ENCODE measurements at regions not wholly inside any gene's neighbourhood (a gene's known extent, or its start where the extent isn't known, plus 50 kb on each side); places are given as distances from the start of the nearest gene placed in this dataset.

DNA sequence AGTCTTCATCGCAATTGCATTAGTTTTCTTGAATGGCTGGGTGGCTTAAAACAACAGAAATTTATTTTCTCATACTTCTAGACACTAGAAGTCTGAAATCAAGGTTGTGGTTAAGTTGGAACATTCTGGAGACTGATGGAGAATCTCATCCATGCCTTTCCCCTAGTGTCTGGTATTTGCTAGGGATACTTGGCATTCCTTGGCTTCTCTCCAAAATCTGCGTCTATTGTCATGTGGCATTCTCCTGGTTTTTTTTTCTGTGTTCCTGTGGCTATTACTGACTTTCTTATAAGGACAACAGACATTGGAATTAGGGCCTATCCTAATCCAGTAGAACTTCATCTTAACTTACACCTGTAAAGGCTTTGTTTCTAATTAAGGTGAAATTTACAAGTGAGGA lies 272.8 kb upstream of the EPHA5 start:
- Histone ChIP-seq H3K4me1 (no peaks in the 10 kb centered on the region), H3K36me3 (no peaks in the 10 kb centered on the region), H3K27me3 (no peaks in the 10 kb centered on the region), H3K27ac (no peak overlapping the region), H3K4me3 (no peak overlapping the region), H3K9me3 (no peaks in the 10 kb centered on the region)
- WGBS, 2 donors = 49 to 64% methylated on average over 2 of the region's 2 CpGs
- no peak for TF ChIP-seq POLR2A (IDR thresholded peaks at IDR 0.05)
- TF ChIP-seq, protein P1, sequence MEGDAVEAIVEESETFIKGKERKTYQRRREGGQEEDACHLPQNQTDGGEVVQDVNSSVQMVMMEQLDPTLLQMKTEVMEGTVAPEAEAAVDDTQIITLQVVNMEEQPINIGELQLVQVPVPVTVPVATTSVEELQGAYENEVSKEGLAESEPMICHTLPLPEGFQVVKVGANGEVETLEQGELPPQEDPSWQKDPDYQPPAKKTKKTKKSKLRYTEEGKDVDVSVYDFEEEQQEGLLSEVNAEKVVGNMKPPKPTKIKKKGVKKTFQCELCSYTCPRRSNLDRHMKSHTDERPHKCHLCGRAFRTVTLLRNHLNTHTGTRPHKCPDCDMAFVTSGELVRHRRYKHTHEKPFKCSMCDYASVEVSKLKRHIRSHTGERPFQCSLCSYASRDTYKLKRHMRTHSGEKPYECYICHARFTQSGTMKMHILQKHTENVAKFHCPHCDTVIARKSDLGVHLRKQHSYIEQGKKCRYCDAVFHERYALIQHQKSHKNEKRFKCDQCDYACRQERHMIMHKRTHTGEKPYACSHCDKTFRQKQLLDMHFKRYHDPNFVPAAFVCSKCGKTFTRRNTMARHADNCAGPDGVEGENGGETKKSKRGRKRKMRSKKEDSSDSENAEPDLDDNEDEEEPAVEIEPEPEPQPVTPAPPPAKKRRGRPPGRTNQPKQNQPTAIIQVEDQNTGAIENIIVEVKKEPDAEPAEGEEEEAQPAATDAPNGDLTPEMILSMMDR (IDR thresholded peaks at IDR 0.05) = no peak
- TF ChIP-seq POLR2AphosphoS5 (IDR thresholded peaks at IDR 0.05) = no peak
- TF ChIP-seq EP300 (IDR thresholded peaks at IDR 0.05) = no peak
- no peak for DNase-seq
- intact Hi-C loops (cut with DNase I) = no loop called here

DNA sequence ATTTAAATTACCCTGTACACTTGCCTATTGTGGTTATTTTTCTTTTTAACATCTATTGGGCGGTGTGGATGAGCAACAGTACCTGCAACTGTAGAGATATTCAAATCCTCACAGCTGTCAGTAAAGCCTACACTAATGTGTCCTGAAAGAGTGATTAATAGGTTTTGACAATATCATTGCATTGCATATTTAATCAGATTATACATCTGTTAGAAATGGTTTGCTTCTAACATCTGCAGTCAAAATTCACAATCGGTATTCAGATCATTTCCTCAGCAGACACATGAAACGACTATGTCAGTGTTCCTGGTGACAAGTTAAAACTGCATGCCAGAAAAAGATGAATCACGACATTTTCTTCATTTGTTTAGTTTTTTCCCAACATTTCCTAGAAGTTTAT lies 254.6 kb upstream of the EPHA5 start:
- intact Hi-C loops (cut with DNase I) = no loop called here

DNA sequence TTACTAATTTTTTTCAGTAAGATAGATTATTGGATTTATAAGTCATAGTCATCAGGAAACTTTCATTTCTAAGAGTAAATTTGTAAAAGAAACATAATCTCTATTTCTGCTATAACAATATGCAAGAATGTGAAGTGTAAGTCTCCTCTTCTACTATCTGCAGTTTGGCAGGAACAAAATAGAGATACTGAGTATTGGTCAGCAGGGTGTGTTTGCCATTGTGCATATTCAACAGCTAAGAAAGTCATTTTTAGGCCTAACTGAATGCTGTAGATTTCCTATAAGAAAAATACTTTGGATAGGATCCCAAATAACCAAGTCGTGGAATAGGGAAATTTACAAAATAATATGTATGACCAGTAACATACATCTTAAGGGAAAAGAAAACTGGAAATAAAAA lies 253.3 kb upstream of the EPHA5 start:
- TF ChIP-seq, protein P1 (IDR thresholded peaks at IDR 0.05) = no peak
- no peak for TF ChIP-seq EP300 (IDR thresholded peaks at IDR 0.05)
- TF ChIP-seq POLR2AphosphoS5 (IDR thresholded peaks at IDR 0.05) = no peak
- no peak for TF ChIP-seq POLR2A (IDR thresholded peaks at IDR 0.05)
- DNase-seq = no peak
- WGBS, 2 donors = 9 to 34% methylated on average over 1 of the region's 1 CpG
- no peaks in the 10 kb centered on the region for H3K27me3 ChIP-seq
- H3K4me1 ChIP-seq = no peaks in the 10 kb centered on the region
- H3K36me3 ChIP-seq = no peaks in the 10 kb centered on the region
- intact Hi-C loops (cut with DNase I) = no loop called here
- no peaks in the 10 kb centered on the region for H3K9me3 ChIP-seq
- H3K27ac ChIP-seq = no peak overlapping the region
- H3K4me3 ChIP-seq = no peak overlapping the region

More for the DNA sequence above, 254.6 kb upstream of the EPHA5 start:
- no peaks in the 10 kb centered on the region for H3K9me3 ChIP-seq
- 69 to 72% methylated on average over 4 of the region's 4 CpGs for WGBS, 2 donors
- TF ChIP-seq POLR2A (IDR thresholded peaks at IDR 0.05) (no peak), EP300 (IDR thresholded peaks at IDR 0.05) (no peak), POLR2AphosphoS5 (IDR thresholded peaks at IDR 0.05) (no peak)
- TF ChIP-seq, protein P1 (IDR thresholded peaks at IDR 0.05) = no peak
- no peaks in the 10 kb centered on the region for H3K27me3 ChIP-seq
- DNase-seq = no peak
- no peak overlapping the region for H3K4me3 ChIP-seq
- no peaks in the 10 kb centered on the region for H3K4me1 ChIP-seq
- no peaks in the 10 kb centered on the region for H3K36me3 ChIP-seq
- H3K27ac ChIP-seq = no peak overlapping the region

DNA sequence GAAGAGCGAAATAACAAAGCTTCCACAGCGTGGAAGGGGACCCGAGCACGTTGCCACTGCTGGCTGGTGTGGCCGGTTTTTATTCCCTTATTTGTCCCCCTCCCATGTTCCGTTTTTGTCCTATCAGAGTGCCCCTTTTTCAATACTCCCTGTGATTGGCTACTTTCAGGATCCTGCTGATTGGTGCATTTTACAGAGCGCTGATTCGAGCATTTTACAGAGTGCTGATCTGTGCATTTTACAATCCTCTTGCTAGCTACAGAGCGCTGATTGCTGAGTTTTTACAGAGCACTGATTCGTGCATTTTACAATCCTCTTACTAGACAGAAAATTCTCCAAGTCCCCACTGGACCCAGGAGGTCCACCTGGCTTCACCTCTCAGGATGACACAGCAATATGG lies 250.9 kb upstream of the EPHA5 start:
- no peaks in the 10 kb centered on the region for H3K4me1 ChIP-seq
- 82 to 89% methylated on average over 10 of the region's 10 CpGs for WGBS, 2 donors
- intact Hi-C loops (cut with DNase I) = no loop called here
- H3K27me3 ChIP-seq = no peaks in the 10 kb centered on the region
- no peak overlapping the region for H3K27ac ChIP-seq
- H3K36me3 ChIP-seq = no peaks in the 10 kb centered on the region
- peaks cover 0 to 4% (median 0%) of the 10 kb centered on the region in 4 donors for H3K9me3 ChIP-seq
- no peak overlapping the region for H3K4me3 ChIP-seq
- TF ChIP-seq, protein P1 (IDR thresholded peaks at IDR 0.05) = no peak
- TF ChIP-seq POLR2AphosphoS5 (IDR thresholded peaks at IDR 0.05) (no peak), POLR2A (IDR thresholded peaks at IDR 0.05) (no peak), EP300 (IDR thresholded peaks at IDR 0.05) (no peak)
- DNase-seq = no peak

DNA sequence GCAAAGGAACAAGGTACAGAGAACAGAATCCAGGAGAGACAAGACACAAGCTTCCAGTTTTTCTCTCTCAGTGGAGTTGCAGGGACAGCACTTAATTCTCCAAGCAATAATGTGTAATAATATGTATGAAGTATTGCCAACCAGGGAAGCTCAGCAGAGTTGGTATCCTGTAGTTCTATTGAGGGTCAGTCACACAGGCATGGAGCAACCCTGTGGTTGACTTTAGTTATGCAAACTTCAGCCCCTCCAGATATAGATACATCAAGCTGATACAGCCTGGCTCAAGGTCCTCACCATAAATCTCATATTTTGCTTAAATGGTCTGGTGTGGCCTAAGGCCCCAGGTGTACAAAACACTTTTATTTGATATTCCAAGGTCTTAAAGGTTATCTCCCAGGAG lies 248.6 kb upstream of the EPHA5 start:
- Histone ChIP-seq H3K27me3 (no peaks in the 10 kb centered on the region), H3K4me1 (no peaks in the 10 kb centered on the region), H3K36me3 (no peaks in the 10 kb centered on the region), H3K27ac (no peak overlapping the region), H3K4me3 (no peak overlapping the region), H3K9me3 (peaks cover 0 to 4% (median 0%) of the 10 kb centered on the region in 4 donors)
- intact Hi-C loops (cut with DNase I) = no loop called here
- TF ChIP-seq EP300 (IDR thresholded peaks at IDR 0.05) = no peak
- no peak for DNase-seq
